GM04504 (cell line): ENCODE measurements at regions not wholly inside any gene's neighbourhood (a gene's known extent, or its start where the extent isn't known, plus 50 kb on each side); places are given as distances from the start of the nearest gene placed in this dataset.
"Not testable (repeated sequence)": the region's sequence is repeated elsewhere in the genome, so short reads cannot be mapped to it uniquely, and the experiment has no call there.

Source experiments
- DNase-seq: peaks from one replicate; pipeline ENCODE4 v3.0.0-alpha.2; 2012; ENCODE audit warnings: low read depth

- no peak for DNase-seq
Measured at GRCh38 chr4:149045731-149046130, 603.5 kb upstream of the NR3C2 start.

- DNase-seq: not testable (repeated sequence)
Measured at GRCh38 chr4:149039786-149040185, 597.6 kb upstream of the NR3C2 start.

- DNase-seq: peak; percentile 10
Measured at GRCh38 chr4:149031399-149031798, 589.2 kb upstream of the NR3C2 start.

- no peak for DNase-seq
Measured at GRCh38 chr4:149029056-149029651, 586.9 kb upstream of the NR3C2 start.

GRCh38 chr4:149026696-149027095, 584.5 kb upstream of the NR3C2 start:
- no peak for DNase-seq

- no peak for DNase-seq
Measured at GRCh38 chr4:149017002-149017734, 575.0 kb upstream of the NR3C2 start.

- DNase-seq: no peak
Measured at GRCh38 chr4:149009223-149009622, 567.0 kb upstream of the NR3C2 start.

GRCh38 chr4:149008415-149009025, 566.3 kb upstream of the NR3C2 start:
- no peak for DNase-seq

- DNase-seq: no peak
Measured at GRCh38 chr4:149005191-149005590, 563.0 kb upstream of the NR3C2 start.

- no peak for DNase-seq
Measured at GRCh38 chr4:148999924-149000323, 557.7 kb upstream of the NR3C2 start.

GRCh38 chr4:148998719-148999118, 556.5 kb upstream of the NR3C2 start:
- DNase-seq: no peak

- no peak for DNase-seq
Measured at GRCh38 chr4:148986951-148987350, 544.7 kb upstream of the NR3C2 start.

GRCh38 chr4:148984951-148985350, 542.7 kb upstream of the NR3C2 start:
- no peak for DNase-seq

GRCh38 chr4:148982200-148982599, 540.0 kb upstream of the NR3C2 start:
- DNase-seq: no peak

GRCh38 chr4:148980782-148981480, 538.7 kb upstream of the NR3C2 start:
- no peak for DNase-seq

GRCh38 chr4:148978301-148978700, 536.1 kb upstream of the NR3C2 start:
- DNase-seq: no peak

GRCh38 chr4:148975464-148975863, 533.2 kb upstream of the NR3C2 start:
- no peak for DNase-seq

- no peak for DNase-seq
Measured at GRCh38 chr4:148965080-148965479, 522.9 kb upstream of the NR3C2 start.

GRCh38 chr4:148964456-148964855, 522.2 kb upstream of the NR3C2 start:
- DNase-seq: no peak

- DNase-seq: no peak
Measured at GRCh38 chr4:148962539-148963290, 520.5 kb upstream of the NR3C2 start.

- DNase-seq: no peak
Measured at GRCh38 chr4:148961526-148961925, 519.3 kb upstream of the NR3C2 start.

GRCh38 chr4:148958317-148958716, 516.1 kb upstream of the NR3C2 start:
- DNase-seq: no peak
